ENCODE measurements at regions not wholly inside any gene's neighbourhood (a gene's known extent, or its start where the extent isn't known, plus 50 kb on each side); places are given as distances from the start of the nearest gene placed in this dataset.

DNA sequence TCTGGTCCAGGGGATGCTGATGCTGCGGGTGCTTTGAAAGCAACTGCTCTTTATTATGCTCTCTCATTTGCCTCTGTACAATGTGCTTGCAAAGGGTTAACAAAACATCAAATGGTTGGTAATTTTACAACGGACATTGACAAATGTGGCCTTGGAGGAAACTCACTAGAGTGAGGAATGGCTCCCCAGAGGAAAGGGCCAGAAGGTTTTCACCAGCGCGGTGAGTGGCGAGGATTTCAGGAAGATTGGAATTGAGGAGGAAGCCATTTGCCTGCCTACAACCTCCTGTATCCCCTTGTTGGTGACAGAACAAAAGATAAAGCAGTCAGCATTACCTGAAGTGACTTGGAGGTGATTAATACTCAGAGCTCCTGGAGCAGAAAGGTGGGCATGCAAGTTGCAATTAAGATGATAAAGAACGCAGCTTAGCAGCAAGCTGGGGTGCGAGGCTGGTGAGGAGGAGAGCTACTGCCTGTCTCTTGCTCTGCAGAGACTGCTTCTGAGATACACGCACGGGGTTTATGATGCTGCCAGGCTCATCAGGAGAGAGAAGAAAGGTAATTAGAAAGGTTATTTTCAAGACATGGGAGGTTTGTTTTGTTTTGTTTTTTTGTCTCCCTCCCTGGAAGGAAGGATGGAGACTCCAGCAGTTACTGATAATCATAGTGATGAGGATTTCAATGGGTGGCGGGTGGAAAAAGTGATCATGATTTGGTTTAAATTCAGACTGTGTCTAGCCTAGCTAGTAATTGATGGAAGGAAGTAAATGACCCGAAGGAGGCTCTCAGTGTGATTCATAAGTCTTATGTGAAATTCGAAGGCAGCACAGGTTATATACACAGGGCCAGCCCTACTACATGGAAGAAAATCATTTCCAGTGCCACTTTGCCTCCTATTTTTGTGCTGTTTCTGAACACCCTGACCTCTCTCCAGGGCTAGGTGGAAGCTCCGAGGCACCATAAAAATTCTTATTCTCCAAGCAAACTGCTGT, 141.6 kb upstream of the DTNBP1 start:
- H4K20me1 ChIP-seq (ENCODE audit: insufficient read depth) = no peaks in the 10 kb centered on the region
- no peak overlapping the region for H3K4me2 ChIP-seq (ENCODE audit: low read length)
- no peaks in the 10 kb centered on the region for H3K9me2 ChIP-seq (ENCODE audit: insufficient read depth)
- no peak overlapping the region for H2AFZ ChIP-seq (ENCODE audit: low read depth, low read length, poor library complexity, severe bottlenecking)
- no peaks in the 10 kb centered on the region for H3K9me3 ChIP-seq (ENCODE audit: control insufficient read depth in 1 of 2, insufficient read depth in 1 of 2, low read depth in 1 of 2, low read length in 2 of 2)
- no peak for ATAC-seq
- H3K4me1 ChIP-seq (ENCODE audit: control insufficient read depth in 1 of 2, insufficient read depth in 2 of 2, low read length in 2 of 2) = no peaks in the 10 kb centered on the region
- H3K79me2 ChIP-seq (ENCODE audit: insufficient read depth, low read length) = no peaks in the 10 kb centered on the region
- no TSS peak for BruUV-seq (replicated peaks)
- ChIA-PET CTCF (no interaction called here), POLR2A (no interaction called here), RAD21 (ENCODE audit: low non-redundant PET in 1 of 2, low total read pairs in 2 of 2, uncharacterized antibody in 2 of 2, unreplicated experiment in 2 of 2) (no interaction called here)
- H3K27me3 ChIP-seq (ENCODE audit: insufficient read depth, low read length) = no peaks in the 10 kb centered on the region
- H3K9ac ChIP-seq (ENCODE audit: low read length) = no peak overlapping the region
- H3K27ac ChIP-seq (ENCODE audit: low read depth, low read length) = no peak overlapping the region
- H3K36me3 ChIP-seq (ENCODE audit: control insufficient read depth in 1 of 2, insufficient read depth in 2 of 2, low read length in 2 of 2) = no peaks in the 10 kb centered on the region
- DNase-seq (ENCODE audit: low read depth, low spot score) = no peak
- H3K4me3 ChIP-seq (replicated peaks in 1 of 2; ENCODE audit: low read depth in 1 of 2, low read length in 2 of 2) = no peak overlapping the region
- intact Hi-C loops (cut with micrococcal nuclease) = no loop called here
- TF ChIP-seq RAD21 (IDR thresholded peaks at IDR 0.05; ENCODE audit: low read depth) (no peak), ELF1 (IDR thresholded peaks at IDR 0.05; ENCODE audit: borderline replicate concordance, low read depth) (no peak), TCF7L2 (IDR thresholded peaks at IDR 0.05; ENCODE audit: borderline replicate concordance, extremely low read depth, insufficient read depth, insufficient read length) (no peak)
- TF ChIP-seq, protein P1, sequence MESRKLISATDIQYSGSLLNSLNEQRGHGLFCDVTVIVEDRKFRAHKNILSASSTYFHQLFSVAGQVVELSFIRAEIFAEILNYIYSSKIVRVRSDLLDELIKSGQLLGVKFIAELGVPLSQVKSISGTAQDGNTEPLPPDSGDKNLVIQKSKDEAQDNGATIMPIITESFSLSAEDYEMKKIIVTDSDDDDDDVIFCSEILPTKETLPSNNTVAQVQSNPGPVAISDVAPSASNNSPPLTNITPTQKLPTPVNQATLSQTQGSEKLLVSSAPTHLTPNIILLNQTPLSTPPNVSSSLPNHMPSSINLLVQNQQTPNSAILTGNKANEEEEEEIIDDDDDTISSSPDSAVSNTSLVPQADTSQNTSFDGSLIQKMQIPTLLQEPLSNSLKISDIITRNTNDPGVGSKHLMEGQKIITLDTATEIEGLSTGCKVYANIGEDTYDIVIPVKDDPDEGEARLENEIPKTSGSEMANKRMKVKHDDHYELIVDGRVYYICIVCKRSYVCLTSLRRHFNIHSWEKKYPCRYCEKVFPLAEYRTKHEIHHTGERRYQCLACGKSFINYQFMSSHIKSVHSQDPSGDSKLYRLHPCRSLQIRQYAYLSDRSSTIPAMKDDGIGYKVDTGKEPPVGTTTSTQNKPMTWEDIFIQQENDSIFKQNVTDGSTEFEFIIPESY (IDR thresholded peaks at IDR 0.05; ENCODE audit: extremely low read depth, insufficient replicate concordance, low read length) = no peak
- TF ChIP-seq, protein P2, sequence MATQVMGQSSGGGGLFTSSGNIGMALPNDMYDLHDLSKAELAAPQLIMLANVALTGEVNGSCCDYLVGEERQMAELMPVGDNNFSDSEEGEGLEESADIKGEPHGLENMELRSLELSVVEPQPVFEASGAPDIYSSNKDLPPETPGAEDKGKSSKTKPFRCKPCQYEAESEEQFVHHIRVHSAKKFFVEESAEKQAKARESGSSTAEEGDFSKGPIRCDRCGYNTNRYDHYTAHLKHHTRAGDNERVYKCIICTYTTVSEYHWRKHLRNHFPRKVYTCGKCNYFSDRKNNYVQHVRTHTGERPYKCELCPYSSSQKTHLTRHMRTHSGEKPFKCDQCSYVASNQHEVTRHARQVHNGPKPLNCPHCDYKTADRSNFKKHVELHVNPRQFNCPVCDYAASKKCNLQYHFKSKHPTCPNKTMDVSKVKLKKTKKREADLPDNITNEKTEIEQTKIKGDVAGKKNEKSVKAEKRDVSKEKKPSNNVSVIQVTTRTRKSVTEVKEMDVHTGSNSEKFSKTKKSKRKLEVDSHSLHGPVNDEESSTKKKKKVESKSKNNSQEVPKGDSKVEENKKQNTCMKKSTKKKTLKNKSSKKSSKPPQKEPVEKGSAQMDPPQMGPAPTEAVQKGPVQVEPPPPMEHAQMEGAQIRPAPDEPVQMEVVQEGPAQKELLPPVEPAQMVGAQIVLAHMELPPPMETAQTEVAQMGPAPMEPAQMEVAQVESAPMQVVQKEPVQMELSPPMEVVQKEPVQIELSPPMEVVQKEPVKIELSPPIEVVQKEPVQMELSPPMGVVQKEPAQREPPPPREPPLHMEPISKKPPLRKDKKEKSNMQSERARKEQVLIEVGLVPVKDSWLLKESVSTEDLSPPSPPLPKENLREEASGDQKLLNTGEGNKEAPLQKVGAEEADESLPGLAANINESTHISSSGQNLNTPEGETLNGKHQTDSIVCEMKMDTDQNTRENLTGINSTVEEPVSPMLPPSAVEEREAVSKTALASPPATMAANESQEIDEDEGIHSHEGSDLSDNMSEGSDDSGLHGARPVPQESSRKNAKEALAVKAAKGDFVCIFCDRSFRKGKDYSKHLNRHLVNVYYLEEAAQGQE (IDR thresholded peaks at IDR 0.05; ENCODE audit: low read depth) = no peak
- TF ChIP-seq, protein P3, sequence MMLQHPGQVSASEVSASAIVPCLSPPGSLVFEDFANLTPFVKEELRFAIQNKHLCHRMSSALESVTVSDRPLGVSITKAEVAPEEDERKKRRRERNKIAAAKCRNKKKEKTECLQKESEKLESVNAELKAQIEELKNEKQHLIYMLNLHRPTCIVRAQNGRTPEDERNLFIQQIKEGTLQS (IDR thresholded peaks at IDR 0.05) = no peak
